RWPE2 (cell line): ENCODE measurements at regions not wholly inside any gene's neighbourhood (a gene's known extent, or its start where the extent isn't known, plus 50 kb on each side); places are given as distances from the start of the nearest gene placed in this dataset.
"Not testable (repeated sequence)": the region's sequence is repeated elsewhere in the genome, so short reads cannot be mapped to it uniquely, and the experiment has no call there.

Experiments
- ATAC-seq: fragments of 200-7000 bp; cut with Tn5 transposase; 3 replicates; pipeline ENCODE4 v1.9.1; 2021; ENCODE audit warnings: low read depth
- DNase-seq: peaks from one replicate; pipeline ENCODE4 v3.0.0-alpha.2; 2020; ENCODE audit warnings: low spot score
- H3K27ac ChIP-seq: fragments of 450-650 bp; 2 replicates; pipeline ENCODE4 v1.5.1; 2017; ENCODE audit warnings: mild to moderate bottlenecking; ENCODE audit not compliant: poor library complexity, severe bottlenecking
- H3K27me3 ChIP-seq: fragments of 250-450 bp; sonication (Bioruptor Pico); 2 replicates; pipeline ENCODE4 v1.5.1; 2021; ENCODE audit warnings: mild to moderate bottlenecking, moderate library complexity; ENCODE audit not compliant: insufficient read depth, poor library complexity, severe bottlenecking
- H3K36me3 ChIP-seq: fragments of 250-450 bp; sonication (Bioruptor Pico); 2 replicates; pipeline ENCODE4 v1.5.1; 2020; ENCODE audit warnings: low read depth, mild to moderate bottlenecking, moderate library complexity
- H3K4me1 ChIP-seq: fragments of 250-450 bp; sonication (Bioruptor Pico); 2 replicates; pipeline ENCODE4 v1.5.1; 2021; ENCODE audit warnings: mild to moderate bottlenecking, moderate library complexity; ENCODE audit not compliant: insufficient read depth, poor library complexity, severe bottlenecking
- H3K4me3 ChIP-seq: fragments of 250-450 bp; sonication (Bioruptor Pico); 2 replicates; pipeline ENCODE4 v1.5.1; 2021; ENCODE audit warnings: mild to moderate bottlenecking, moderate library complexity; ENCODE audit not compliant: severe bottlenecking
- H3K9me3 ChIP-seq: fragments of 250-450 bp; sonication (Bioruptor Pico); 2 replicates; pipeline ENCODE4 v1.5.1; 2021; ENCODE audit warnings: mild to moderate bottlenecking, moderate library complexity; ENCODE audit not compliant: severe bottlenecking
- CTCF ChIP-seq: fragments of 450-650 bp; IDR thresholded peaks from one replicate; pipeline ENCODE4 v1.5.1; 2017; ENCODE audit warnings: mild to moderate bottlenecking, moderate library complexity; ENCODE audit not compliant: poor library complexity, severe bottlenecking

- no peak for ATAC-seq
- no peaks in the 10 kb centered on the region for H3K36me3 ChIP-seq
- TF ChIP-seq CTCF: no peak
Observed at GRCh38 chr17:71600137-71600789, 520.6 kb upstream of the SOX9 start.

GRCh38 chr17:71601894-71602504 lies 518.8 kb upstream of the SOX9 start:
- H3K9me3 ChIP-seq: no peaks in the 10 kb centered on the region
- no peaks in the 10 kb centered on the region for H3K36me3 ChIP-seq
- no peaks in the 10 kb centered on the region for H3K4me1 ChIP-seq
- H3K27me3 ChIP-seq: no peaks in the 10 kb centered on the region
- no peak for ATAC-seq
- no peak for DNase-seq
- TF ChIP-seq CTCF: no peak
- no peak overlapping the region for H3K27ac ChIP-seq
- H3K4me3 ChIP-seq: no peak overlapping the region

More at GRCh38 chr17:71600137-71600789, 520.6 kb upstream of the SOX9 start:
- no peak for DNase-seq
- Histone ChIP-seq H3K4me1 (no peaks in the 10 kb centered on the region), H3K9me3 (no peaks in the 10 kb centered on the region), H3K27ac (no peak overlapping the region), H3K27me3 (no peaks in the 10 kb centered on the region), H3K4me3 (no peak overlapping the region)

- H3K4me1 ChIP-seq: no peaks in the 10 kb centered on the region
- ATAC-seq (no peak), DNase-seq (no peak)
- no peak overlapping the region for H3K27ac ChIP-seq
- H3K4me3 ChIP-seq: no peak overlapping the region
- H3K36me3 ChIP-seq: peaks cover 3% of the 10 kb centered on the region; the same call in 1 of the 2 replicates
- H3K27me3 ChIP-seq: no peaks in the 10 kb centered on the region
- no peak for TF ChIP-seq CTCF
- peaks cover 10% of the 10 kb centered on the region for H3K9me3 ChIP-seq
Observed at GRCh38 chr17:71613996-71614395, 506.8 kb upstream of the SOX9 start.

- no peak overlapping the region for H3K27ac ChIP-seq
- ATAC-seq (no peak), DNase-seq (no peak)
- H3K4me3 ChIP-seq: no peak overlapping the region
- no peaks in the 10 kb centered on the region for H3K27me3 ChIP-seq
- no peaks in the 10 kb centered on the region for H3K4me1 ChIP-seq
- no peak for TF ChIP-seq CTCF
- peaks cover 10% of the 10 kb centered on the region for H3K9me3 ChIP-seq
- H3K36me3 ChIP-seq: peaks cover 3% of the 10 kb centered on the region; the same call in 1 of the 2 replicates
Observed at GRCh38 chr17:71615820-71616219, 505.0 kb upstream of the SOX9 start.

GRCh38 chr17:71617767-71618166 lies 503.1 kb upstream of the SOX9 start:
- not testable (repeated sequence) for H3K36me3 ChIP-seq, H3K4me3 ChIP-seq, DNase-seq, ATAC-seq, H3K27me3 ChIP-seq, H3K9me3 ChIP-seq, H3K4me1 ChIP-seq, H3K27ac ChIP-seq
